ENCODE measurements at regions not wholly inside any gene's neighbourhood (a gene's known extent, or its start where the extent isn't known, plus 50 kb on each side); places are given as distances from the start of the nearest gene placed in this dataset.

DNA sequence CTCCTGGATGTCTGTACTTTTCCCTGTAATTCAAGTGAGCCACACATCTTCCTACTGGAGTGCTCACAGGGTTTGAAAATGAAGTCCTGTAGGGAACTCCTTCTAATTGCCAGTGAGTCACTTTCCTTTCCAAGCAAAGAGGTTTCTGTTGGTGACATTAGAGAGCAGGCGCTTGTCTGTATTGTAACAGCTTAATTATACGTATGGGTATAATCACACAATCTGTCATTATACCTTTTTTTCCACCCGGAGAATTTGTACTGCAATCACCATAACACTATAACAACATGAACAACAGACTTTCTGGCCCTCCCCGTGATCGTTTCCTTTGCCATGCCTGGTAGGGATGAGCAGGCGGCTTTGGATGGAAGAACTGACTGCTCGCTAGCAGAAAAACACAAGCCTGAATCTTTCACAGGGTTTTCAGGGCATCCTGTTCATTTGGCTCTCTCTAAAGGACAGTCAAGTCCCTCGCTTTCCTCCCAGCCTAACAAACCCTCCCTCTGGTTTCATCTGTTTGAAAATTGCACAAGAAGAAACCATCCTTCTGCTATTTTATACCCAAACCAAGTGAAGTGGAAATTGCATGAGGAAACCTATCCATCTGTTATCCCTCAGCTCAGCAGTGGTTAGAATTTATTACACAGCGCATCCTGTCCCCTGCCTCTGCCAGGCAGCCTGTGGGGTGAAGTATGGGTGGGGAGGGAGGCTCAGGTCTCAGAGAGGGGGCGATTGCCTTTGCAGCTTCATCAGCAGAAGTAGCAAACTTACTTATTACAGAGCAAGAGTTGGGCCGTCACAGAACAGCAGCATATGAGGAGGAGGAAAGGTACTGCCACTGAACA lies 307.0 kb upstream of the TLE4 start:
- no peak for DNase-seq (ENCODE audit: low spot score)

DNA sequence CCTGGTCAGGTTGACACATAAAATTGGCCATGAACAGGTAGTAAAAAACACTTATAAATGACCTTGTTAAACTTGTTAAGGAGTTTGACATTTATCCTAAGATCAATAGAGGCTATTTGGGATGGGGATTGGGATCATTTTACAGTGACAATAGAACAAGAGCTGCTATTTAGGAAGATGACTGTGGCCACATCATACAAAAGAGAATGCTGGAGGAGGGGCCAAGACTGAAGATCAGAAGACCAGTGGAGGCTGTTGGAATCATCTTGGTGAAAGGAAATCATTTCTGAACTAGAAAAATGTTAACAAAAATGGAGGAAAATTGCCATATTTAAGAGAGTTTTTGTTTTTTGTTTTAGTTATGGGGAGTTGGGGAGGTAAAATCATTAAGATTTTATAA lies 304.8 kb upstream of the TLE4 start:
- DNase-seq (ENCODE audit: low spot score) = no peak

DNA sequence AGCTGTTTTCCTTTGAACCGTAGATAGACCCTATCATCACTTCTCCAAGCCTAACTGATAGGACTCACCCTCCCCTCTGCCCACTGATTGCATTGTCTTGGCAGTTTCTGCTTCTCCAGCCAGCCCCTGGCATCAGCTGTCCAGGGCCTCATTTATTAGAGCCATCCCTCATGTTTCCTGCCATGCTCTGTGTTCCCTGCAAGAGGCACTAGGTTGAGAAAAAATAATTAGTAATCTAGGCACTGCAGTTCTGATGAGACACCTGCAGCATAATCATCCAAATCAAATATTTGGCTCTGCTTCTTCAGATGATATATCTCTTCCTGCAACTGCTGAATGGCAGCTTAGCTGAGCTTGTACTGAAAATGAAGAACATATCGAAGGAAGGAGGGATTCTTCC lies 303.0 kb upstream of the TLE4 start:
- no peak for DNase-seq (ENCODE audit: low spot score)

DNA sequence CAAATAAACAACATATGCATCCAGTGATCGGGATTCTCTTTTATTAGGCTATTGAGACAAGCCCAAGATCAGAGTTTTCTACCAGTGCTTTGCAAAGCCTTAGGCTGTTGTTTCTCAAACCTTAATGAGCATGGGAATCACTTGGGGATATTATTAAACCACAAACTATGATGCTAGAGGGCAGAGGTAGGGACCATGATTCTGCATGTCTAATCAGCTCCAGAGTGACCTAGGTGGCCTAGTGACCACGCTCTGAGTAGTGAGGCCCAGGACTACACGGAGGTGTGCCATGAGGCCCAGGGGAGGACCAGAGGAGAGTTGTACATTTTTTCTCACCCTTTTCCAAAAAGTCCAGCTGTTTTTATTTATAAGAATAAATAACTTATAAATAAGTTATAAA lies 298.5 kb upstream of the TLE4 start:
- no peak for DNase-seq (ENCODE audit: low spot score)

DNA sequence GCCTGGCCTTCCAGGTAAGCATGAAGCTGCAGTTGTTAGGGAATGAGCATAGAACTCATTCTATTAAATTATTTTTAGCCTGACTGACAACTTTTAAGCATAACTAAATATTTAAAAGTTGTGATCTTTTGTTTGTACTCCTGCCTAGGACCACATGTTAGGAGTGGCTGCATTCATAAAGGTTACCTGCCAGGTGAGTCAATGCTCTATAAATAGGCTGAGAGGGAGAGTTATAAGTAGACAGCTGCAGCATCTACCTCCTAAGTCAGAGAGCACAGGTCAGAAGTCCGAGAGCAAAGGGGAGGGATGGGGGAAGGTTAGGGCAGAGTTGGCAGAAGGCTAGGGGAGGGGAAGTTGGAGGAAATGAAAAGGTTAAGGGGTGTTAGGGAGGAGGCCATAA lies 292.4 kb upstream of the TLE4 start:
- no peak for DNase-seq (ENCODE audit: low spot score)

DNA sequence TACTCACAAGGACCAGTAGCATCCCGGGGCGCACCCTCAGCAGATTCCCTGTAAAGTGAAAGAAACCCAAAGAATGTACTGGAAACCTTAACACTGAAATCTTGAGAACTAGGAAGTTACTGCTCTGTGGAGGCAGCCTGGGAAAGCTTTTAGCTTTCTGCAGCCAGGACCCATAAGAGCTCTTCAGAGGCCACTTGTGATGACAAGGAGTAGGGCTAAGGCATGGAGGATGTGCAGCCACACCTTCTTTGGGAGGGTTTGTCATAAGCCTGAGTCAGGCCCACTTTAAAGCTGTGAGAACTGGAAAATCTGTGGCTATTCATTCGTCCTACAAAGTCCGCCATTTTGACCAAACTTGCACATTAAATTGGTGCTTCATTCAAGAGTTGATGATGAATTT lies 291.1 kb upstream of the TLE4 start:
- DNase-seq (ENCODE audit: low spot score) = no peak

DNA sequence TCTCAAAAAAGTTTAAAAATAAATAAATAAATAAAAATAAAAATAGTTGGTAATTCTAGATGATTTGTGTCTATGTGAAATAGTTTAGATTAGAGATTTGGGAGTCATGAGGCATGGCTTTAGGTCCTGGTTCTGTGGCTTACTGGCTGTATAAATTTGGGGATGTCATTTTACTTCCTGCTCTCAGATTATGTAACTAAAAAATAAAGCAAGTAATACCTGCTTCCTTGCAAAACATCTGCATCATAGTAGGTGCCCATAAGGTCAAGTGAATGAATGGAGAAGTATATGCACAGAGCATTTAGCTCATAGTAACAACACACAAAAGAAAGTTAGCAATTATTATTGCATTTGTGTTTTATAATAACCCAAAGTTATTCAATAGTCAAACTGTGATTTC lies 287.7 kb upstream of the TLE4 start:
- no peak for DNase-seq (ENCODE audit: low spot score)

DNA sequence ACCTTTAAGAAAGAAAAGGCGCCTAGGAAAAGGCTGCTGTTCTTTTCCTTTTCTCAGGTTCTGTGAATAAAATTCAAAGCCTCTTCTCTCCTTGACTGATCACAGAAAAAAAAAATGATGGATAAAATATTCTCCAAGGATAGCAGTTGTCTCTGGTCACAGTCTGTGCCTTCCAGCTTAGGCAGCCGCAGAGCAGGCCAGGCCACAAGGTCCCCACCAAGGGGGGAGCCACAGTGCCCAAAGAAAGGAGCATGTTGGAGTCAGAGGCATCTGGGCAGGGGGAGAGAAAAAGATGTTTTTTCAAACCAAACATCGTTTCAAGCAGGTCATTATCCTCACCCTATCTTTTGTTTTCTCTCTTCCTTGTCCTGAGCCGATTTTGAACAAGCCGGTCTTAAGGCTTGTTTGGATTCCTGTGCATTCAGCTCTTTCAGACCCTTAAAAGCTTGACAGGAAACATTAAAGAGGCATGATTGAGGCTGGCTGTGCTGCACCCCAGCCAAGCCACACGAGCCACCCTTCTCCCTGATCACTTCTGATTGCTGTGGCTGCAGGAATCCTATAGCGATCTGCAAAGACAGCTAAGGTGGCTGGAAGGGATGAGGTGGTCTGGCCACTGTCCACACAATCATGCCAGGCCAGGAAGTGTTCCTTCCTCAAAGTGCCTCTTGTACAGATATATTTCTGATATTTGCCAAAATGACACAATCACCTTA lies 284.6 kb upstream of the TLE4 start:
- DNase-seq (ENCODE audit: low spot score) = no peak

DNA sequence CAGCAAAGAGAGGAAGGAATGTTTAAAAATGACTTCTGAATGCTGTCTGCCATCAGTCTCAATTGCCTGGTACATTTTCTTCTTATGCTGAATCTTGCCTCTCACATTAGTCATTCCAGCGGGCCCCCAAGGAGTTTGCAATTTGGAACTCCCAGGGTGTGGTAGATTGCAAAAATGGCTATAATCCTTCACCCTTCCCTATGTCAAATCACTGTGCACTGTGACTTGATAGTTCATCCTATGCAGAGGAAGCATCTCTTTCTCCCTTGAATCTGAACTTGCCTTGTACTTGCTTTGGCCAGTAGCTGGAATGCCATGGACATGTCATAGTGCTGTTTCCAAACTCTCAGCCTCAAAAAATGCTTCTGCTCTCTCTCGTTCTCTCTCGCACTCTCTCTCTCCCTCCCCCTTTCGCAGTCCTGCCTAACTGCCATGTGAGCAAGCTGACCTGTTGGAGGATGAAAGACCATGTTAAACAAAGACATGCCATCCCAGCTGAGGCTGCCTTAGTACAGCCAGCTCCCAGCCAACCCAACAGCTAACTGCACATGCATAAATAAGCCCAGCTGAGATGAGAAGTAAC lies 284.0 kb upstream of the TLE4 start:
- no peak for DNase-seq (ENCODE audit: low spot score)

DNA sequence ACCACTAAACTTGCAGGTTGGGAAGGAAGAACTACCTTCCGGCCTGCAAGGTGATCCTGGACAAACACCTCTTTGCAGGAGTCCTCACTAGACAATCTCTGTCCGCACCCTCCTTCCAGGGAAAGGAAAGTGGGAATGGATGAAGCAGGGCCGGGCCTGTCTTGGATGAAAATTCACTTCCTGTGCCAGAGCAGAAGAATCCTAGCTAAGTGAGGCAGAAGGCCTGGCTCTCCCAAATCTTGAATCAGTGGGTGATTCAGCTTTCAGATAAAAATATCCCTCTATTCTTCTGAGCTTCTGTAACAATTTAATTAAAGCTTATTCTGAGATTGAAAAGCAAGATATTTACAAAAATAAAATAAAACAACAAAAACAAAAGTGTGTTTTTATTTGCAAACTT lies 281.9 kb upstream of the TLE4 start:
- DNase-seq (ENCODE audit: low spot score) = no peak

DNA sequence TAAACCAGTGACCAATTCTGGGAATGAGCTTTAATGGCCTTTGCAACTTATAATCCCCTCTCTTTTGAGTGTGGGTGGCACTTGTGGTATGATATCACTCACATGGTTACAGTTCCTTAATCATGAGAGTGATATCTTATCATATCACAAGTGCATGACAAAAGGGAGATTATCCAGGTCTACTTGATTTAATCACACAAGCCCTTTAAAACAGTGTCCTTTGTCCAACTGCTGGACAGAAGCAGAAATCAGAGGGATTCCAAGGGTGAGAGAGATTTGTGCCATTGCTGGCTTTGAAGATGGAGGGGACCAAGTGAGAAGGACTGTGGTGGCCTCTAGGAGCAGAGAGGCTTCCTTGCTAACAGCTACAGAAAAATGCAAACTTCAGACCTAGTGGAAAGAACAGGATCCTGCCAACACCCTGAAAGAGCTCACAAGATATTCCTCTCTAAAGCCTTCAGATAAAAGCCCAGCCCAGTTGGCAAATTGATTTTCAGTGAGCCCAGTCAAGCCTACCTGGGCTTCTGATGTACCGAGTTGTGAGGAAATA lies 279.0 kb upstream of the TLE4 start:
- DNase-seq (ENCODE audit: low spot score) = peak; percentile 9

DNA sequence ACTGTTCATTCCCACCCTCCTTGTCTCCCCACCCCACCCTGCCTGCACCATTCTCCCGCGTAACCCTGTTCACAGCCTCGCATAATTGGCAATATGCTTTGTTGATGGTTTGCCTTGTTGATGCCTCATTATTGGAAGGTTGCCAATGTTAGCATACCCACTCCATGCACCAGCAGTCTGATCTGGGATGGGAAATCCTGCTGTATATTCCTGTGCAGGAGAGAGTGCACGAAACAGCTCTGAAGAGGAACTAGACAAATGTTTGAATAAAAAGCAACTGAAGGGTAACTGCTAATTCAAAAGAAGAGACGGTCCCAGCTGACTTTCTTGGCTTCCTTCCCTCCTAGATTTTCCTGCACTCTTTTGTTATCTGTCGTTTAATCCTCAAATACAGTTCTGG lies 271.7 kb upstream of the TLE4 start:
- DNase-seq (ENCODE audit: low spot score) = no peak

DNA sequence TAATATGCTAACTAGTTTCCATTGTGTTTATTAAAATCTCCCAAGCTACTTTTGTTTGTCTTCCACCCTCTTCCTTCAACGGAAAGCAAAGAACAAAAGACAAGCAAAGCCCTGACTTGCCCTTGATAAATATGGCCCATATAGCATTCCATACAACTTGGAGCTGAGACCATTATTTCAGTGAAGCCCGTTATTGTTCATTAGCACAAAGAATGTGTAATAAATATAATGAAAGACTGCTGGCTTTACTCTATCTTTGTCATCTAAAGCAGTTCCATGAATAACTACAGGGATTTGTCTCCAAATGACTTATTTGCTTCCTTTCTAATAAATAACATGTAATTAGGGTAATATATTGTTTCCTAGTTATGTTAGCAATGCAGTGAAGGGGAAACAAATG lies 270.7 kb upstream of the TLE4 start:
- no peak for DNase-seq (ENCODE audit: low spot score)

DNA sequence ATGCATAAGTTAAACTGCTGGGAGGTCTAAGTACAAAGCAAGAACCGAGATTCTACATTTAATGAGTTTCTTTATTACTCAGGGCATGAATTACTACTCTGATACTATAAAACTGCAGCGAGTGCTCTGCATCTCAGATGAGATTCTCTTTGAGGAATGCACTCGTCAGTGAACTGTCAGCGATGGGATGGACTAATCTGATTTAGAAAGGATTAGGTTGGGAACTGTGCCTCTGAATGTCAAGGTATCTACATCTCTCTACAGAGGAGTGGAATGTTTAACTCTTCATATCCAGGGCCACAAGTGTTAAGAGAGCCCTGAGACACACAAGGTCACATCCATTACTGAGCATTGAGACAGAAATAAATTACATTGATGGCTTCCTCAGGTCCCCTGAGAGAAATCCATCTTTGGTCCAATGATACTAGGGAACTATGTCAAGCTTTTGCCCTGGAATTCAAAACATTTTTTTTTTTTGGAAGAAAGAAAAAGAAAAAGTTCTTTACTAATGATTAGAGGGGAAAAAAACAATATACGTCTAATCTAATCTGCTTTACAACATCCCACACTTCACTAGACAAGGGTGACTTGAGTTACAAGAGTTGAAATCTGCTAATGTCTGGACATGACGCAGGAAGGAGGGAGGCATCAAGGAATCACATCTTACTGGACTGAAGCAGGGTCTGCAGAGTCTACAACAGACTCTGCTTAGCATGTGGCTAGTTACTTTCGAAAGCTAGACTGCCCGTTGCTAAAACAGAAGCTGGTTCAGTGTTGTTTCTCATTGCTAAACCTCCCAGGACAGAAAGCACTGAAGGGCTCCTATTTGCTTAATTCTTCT lies 270.0 kb upstream of the TLE4 start:
- no peak for DNase-seq (ENCODE audit: low spot score)

DNA sequence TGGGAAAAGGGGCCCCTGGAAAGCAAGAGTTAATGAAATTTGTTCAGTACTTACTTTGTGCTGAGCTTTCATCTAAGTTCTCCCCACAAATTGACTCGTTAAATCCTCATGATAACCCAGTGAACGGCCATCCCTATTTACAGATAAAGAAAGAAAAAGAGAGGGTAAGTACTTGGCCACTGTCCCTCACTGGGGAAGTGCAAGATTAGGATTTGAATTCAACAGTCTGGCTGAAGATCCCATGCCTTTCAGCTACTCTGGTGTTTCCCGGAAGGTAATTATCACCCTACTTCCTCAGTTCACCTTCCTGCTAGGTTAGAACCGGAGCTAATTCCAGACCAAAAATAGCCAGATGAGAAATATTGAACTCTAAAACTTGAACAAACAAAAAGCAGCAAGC lies 269.2 kb upstream of the TLE4 start:
- DNase-seq (ENCODE audit: low spot score) = no peak

DNA sequence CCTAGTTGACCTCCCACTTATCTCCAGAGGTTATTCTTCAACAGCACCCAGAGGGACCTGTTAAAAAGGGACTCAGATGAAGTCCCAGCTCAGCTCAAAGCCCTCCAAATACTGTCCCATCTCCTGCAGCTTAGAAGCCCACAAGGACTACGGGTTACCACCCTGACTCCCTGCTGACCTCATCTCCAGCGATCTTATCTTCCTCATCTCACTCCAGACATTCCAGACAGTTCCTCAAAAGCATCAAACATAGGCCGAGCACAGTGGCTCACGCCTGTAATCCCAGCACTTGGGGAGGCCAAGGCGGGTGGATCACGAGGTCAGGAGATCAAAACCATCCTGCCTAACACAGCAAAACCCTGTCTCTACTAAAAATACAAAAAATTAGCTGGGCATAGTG lies 263.8 kb upstream of the TLE4 start:
- DNase-seq (ENCODE audit: low spot score) = no peak

DNA sequence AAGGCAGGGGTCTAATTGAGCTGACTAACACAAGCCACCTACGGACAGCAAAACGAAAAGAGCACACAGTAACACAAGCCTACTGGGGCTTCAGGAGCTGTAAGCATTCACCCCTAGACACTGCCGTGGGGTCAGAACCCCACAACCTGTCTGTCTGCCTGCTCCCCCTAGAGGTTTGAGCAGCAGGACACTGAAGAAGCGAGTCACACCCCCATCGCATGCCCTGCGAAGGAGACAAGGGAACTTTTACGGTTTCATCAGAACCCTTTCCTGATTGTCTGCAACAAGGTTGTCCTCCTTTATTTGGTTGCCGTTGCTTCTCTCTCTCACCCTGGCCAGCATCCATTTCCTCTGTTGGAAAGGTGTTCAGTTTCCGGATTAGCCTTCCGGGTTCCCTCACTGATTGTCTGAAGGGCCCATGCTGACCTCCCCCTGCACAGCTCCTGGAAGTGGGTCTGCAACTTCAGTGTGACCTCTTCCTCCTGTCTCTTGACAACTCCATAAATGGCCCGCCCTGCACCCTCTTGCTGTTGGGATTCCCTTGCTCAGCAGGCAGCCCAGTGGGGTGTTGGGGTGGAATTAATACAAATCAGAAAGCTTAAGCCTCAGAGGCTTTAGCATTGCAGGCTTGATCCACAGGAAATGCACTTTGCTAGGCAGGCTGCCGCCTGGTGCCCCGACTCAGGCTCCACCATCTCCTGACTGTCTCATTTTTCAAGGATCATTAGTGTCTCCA lies 258.9 kb upstream of the TLE4 start:
- DNase-seq (ENCODE audit: low spot score) = no peak

DNA sequence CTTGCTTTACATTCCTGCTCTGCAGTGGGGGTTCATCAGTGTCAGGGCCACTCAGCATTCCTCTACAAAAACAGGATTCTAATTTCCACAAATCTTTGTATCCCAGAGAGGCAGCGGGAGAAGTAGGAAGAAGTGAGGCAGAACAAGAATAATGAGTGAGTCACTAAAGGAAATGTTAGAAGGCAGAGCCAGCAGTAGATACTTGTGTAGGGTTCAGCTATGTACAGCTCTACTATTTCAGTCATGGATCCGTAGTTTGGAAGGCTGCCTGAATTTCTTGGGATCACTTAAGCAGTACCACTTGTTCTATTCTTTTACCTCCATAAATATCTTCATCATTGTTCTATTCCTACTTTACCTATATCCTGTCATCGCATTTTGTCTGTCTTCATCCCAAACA lies 246.3 kb upstream of the TLE4 start:
- DNase-seq (ENCODE audit: low spot score) = no peak

DNA sequence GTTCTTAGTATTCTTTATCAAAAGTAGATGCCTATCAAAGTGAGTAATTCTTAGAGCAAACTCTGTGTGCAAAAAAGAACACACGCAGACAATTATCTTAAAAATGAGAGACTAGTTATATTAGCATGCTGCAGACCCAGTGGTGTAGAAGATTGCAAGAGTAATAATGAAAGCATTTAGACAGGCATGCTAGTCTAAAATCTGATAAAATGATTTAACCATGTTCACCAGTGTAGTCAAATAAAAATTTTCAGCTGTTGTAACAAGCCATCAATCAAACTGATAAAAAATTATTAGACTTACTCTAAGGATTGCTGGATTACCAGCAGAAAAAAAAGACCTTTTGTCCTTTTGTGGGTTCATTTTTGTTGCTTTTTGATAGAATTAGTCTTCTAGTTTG lies 241.9 kb upstream of the TLE4 start:
- no peak for DNase-seq (ENCODE audit: low spot score)

DNA sequence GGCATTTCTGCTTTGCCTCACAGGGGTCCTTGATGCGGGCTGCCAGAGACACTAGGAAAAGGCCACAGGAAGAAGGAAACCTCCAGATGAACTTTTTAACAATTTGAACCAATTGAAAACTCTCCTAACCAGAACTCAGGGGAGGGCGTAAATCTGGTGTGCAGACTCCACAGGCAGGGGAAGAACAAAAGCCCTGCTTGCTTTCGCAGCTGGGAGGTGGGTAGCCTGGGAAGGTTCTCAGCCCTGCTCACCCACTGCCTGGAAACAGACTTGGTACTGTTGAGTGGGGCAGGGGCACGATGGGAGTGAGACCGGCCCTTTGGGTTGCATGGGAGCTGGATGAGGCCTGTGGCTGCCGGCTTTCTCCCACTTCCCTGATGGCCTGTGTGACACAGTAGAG lies 237.8 kb upstream of the TLE4 start:
- no peak for DNase-seq (ENCODE audit: low spot score)

DNA sequence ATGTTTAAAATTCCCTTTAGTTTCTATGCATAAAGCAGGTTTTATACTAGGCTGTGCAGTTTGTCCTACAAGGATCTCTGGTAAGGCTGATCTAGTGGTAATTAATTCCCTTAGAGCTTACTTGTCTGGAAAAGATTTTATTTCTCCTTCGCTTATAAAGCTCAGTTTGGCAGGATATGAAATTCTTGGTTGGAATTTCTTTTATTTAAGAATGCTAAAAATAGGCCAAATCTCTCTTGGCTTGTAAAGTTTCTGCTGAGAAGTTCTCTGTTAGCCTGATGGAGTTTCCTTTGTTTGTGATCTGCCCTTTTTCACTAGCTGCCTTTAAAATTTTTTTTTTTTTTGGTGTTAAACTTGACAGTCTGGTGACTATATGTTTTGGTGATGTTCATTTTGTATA lies 237.1 kb upstream of the TLE4 start:
- DNase-seq (ENCODE audit: low spot score) = no peak

DNA sequence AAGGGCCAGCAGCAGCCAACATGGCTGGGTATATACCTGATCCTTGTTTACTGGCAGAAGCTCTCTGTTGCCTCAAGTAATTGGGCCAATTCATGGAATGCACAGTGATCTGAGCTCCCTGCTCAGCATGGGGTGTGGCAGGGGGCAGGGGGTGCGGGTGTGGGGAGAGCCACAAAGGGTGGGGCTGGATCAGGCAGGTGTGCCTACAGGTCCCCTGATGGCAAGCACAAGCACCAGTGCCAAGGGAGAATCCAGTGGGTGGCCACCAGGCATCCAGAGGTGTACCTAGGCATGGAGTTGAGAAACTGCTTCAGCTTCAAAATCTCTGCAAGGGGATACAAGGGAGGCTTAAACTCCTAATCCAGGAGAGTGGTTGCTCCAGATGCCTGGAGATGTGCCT lies 235.8 kb upstream of the TLE4 start:
- DNase-seq (ENCODE audit: low spot score) = no peak
